PC-3 (cell line): ENCODE measurements at regions not wholly inside any gene's neighbourhood (a gene's known extent, or its start where the extent isn't known, plus 50 kb on each side); places are given as distances from the start of the nearest gene placed in this dataset.

Experiments used
- ATAC-seq: fragments of 200-7000 bp; cut with Tn5 transposase; 2 replicates; pipeline ENCODE4 v1.9.1; 2020; ENCODE audit warnings: mild to moderate bottlenecking, moderate library complexity
- BruUV-seq: library from RNA; stranded (reverse); fragments of 400-500 nt; replicated peaks from 2 replicates; lab custom pipeline; 2021; lab: Mats Ljungman, UMichigan
- CTCF ChIA-PET: fragments of 300-600 bp; sonication (Branson Sonifier 250); formaldehyde crosslinking; loops from one replicate; lab custom pipeline; 2022; ENCODE audit warnings: antibody characterized with exemption; lab: Charles Lee
- POLR2A ChIA-PET: fragments of 300-600 bp; sonication (Branson Sonifier 250); formaldehyde crosslinking; loops from one replicate; lab custom pipeline; 2022; ENCODE audit warnings: antibody characterized with exemption; ENCODE audit not compliant: unreplicated experiment; lab: Charles Lee
- DNase-seq: peaks from one replicate; pipeline ENCODE4 v3.0.0-alpha.2; 2015
- H2AFZ ChIP-seq: fragments of 300-600 bp; sonication (generic); 2 replicates; pipeline ENCODE4 v1.6.0; 2016; ENCODE audit warnings: antibody characterized with exemption, low read length
- H3F3A ChIP-seq: fragments of 300-600 bp; sonication (generic); one replicate; pipeline ENCODE4 v1.6.0; 2017; ENCODE audit warnings: antibody characterized with exemption, low read length, control low read depth, mild to moderate bottlenecking; ENCODE audit not compliant: unreplicated experiment
- H3K27ac ChIP-seq: fragments of 300-600 bp; sonication (generic); 2 replicates; pipeline ENCODE4 v1.5.1; 2016; ENCODE audit warnings: mild to moderate bottlenecking, low read length
- H3K27me3 ChIP-seq: fragments of 300-600 bp; sonication (generic); 2 replicates; pipeline ENCODE4 v1.6.1; 2016; ENCODE audit warnings: low read length, mixed read lengths
- H3K36me3 ChIP-seq: fragments of 300-600 bp; sonication (generic); 2 replicates; pipeline ENCODE4 v1.6.1; 2016; ENCODE audit warnings: low read depth, mixed run types, low read length, mixed read lengths
- H3K4me1 ChIP-seq: fragments of 300-600 bp; sonication (generic); 2 replicates; pipeline ENCODE4 v1.5.1; 2016; ENCODE audit warnings: low read length; ENCODE audit not compliant: insufficient read depth
- H3K4me2 ChIP-seq: fragments of 300-600 bp; sonication (generic); 2 replicates; pipeline ENCODE4 v1.6.0; 2016; ENCODE audit warnings: low read length
- H3K4me3 ChIP-seq: fragments of 300-600 bp; sonication (generic); 2 replicates; pipeline ENCODE4 v1.5.1; 2016; ENCODE audit warnings: mild to moderate bottlenecking, low read length, mixed read lengths
- H3K79me2 ChIP-seq: fragments of 300-600 bp; sonication (generic); 2 replicates; pipeline ENCODE4 v1.6.1; 2017; ENCODE audit warnings: low read length, mixed read lengths
- H3K9ac ChIP-seq: fragments of 300-600 bp; sonication (generic); 2 replicates; pipeline ENCODE4 v1.6.0; 2016; ENCODE audit warnings: mild to moderate bottlenecking, low read length
- H3K9me2 ChIP-seq: fragments of 300-600 bp; sonication (generic); replicated peaks from 2 replicates; pipeline ENCODE4 v1.6.1; 2016; ENCODE audit warnings: mixed run types, low read length, mixed read lengths
- H3K9me3 ChIP-seq: fragments of 300-600 bp; sonication (generic); 2 replicates; pipeline ENCODE4 v1.6.1; 2016; ENCODE audit warnings: low read length, mixed read lengths
- H4K20me1 ChIP-seq: fragments of 300-600 bp; sonication (generic); 2 replicates; pipeline ENCODE4 v1.6.1; 2016; ENCODE audit warnings: low read length, mixed read lengths
- CTCF ChIP-seq: fragments of 300-600 bp; sonication (generic); conservative IDR thresholded peaks from 2 replicates; pipeline ENCODE4 v1.5.1; 2017; ENCODE audit warnings: antibody characterized with exemption, low read depth, mild to moderate bottlenecking, low read length
- EZH2 ChIP-seq: fragments of 300-600 bp; sonication (generic); IDR thresholded peaks from one replicate; pipeline ENCODE4 v1.6.1; 2017; ENCODE audit warnings: antibody characterized with exemption, mild to moderate bottlenecking, low read length; ENCODE audit not compliant: unreplicated experiment
- EZH2phosphoT487 ChIP-seq: fragments of 300-600 bp; sonication (generic); IDR thresholded peaks from 2 replicates; pipeline ENCODE4 v1.6.1; 2018; ENCODE audit warnings: mild to moderate bottlenecking, antibody characterized with exemption, low read length, borderline replicate concordance
- intact Hi-C: fragments of 100-400 bp; cut with micrococcal nuclease; formaldehyde crosslinking; loops from 2 replicates; pipeline ENCODE4 v1.9.0; 2023

- Histone ChIP-seq H2AFZ (no peak overlapping the region), H3K4me2 (no peak overlapping the region), H3K9me2 (no peaks in the 10 kb centered on the region), H3K9ac (no peak overlapping the region), H3K27me3 (no peaks in the 10 kb centered on the region), H3K36me3 (no peaks in the 10 kb centered on the region), H3K9me3 (no peaks in the 10 kb centered on the region), H4K20me1 (0 out of 2 replicates have a peak, but pooled peaks cover under 1% of the 10 kb centered on the region), H3K4me1 (peaks cover under 1% of the 10 kb centered on the region; the same call in 1 of the 2 replicates), H3K27ac (no peak overlapping the region), H3F3A (no peaks in the 10 kb centered on the region), H3K4me3 (no peak overlapping the region), H3K79me2 (no peaks in the 10 kb centered on the region)
- ATAC-seq (no peak), DNase-seq (no peak)
- ChIA-PET POLR2A (no interaction called here), CTCF (no interaction called here)
- intact Hi-C loops: no loop called here
- no peak for TF ChIP-seq EZH2
- TF ChIP-seq CTCF: no peak
- no peak for TF ChIP-seq EZH2phosphoT487
- BruUV-seq: no TSS peak
Observed at GRCh38 chr4:3666263-3666662, 99.9 kb upstream of the ADRA2C start.

- Histone ChIP-seq H3K4me1 (no peaks in the 10 kb centered on the region), H3K36me3 (no peaks in the 10 kb centered on the region), H3K4me3 (no peak overlapping the region), H3K9ac (no peak overlapping the region), H3K4me2 (no peak overlapping the region), H3K27me3 (peaks cover 5% of the 10 kb centered on the region), H3K79me2 (no peaks in the 10 kb centered on the region), H3K27ac (no peak overlapping the region), H2AFZ (no peak overlapping the region), H4K20me1 (no peaks in the 10 kb centered on the region), H3F3A (no peaks in the 10 kb centered on the region), H3K9me3 (no peaks in the 10 kb centered on the region), H3K9me2 (no peaks in the 10 kb centered on the region)
- no peak for TF ChIP-seq EZH2
- TF ChIP-seq CTCF: no peak
- POLR2A ChIA-PET: no interaction called here
- CTCF ChIA-PET: no interaction called here
- ATAC-seq (no peak), DNase-seq (no peak)
- intact Hi-C loops: no loop called here
- BruUV-seq: no TSS peak
Observed at GRCh38 chr4:3665360-3665891, 100.8 kb upstream of the ADRA2C start.

GRCh38 chr4:3663791-3664190 is 102.4 kb upstream of the ADRA2C start:
- ChIA-PET POLR2A (no interaction called here), CTCF (no interaction called here)
- DNase-seq: no peak
- no peaks in the 10 kb centered on the region for H3K36me3 ChIP-seq
- H3K79me2 ChIP-seq: no peaks in the 10 kb centered on the region
- no peak overlapping the region for H3K27ac ChIP-seq
- intact Hi-C loops: no loop called here
- H3K9me3 ChIP-seq: no peaks in the 10 kb centered on the region
- no peaks in the 10 kb centered on the region for H3F3A ChIP-seq
- no peak overlapping the region for H2AFZ ChIP-seq
- BruUV-seq: no TSS peak
- no peak overlapping the region for H3K9ac ChIP-seq
- no peak overlapping the region for H3K4me3 ChIP-seq
- no peaks in the 10 kb centered on the region for H4K20me1 ChIP-seq
- no peak for ATAC-seq
- TF ChIP-seq CTCF (no peak), EZH2 (no peak), EZH2phosphoT487 (no peak)
- no peaks in the 10 kb centered on the region for H3K9me2 ChIP-seq
- no peak overlapping the region for H3K4me2 ChIP-seq
- peaks cover 22% of the 10 kb centered on the region for H3K27me3 ChIP-seq
- no peaks in the 10 kb centered on the region for H3K4me1 ChIP-seq
